Neuronal stem cell (in vitro differentiated cells): ENCODE measurements at regions not wholly inside any gene's neighbourhood (a gene's known extent, or its start where the extent isn't known, plus 50 kb on each side); places are given as distances from the start of the nearest gene placed in this dataset.
A peak's percentile ranks its signal among the peaks of the same experiment; 100 is the strongest.

Source experiments
- DNase-seq: peaks from one replicate; pipeline ENCODE4 v3.0.0-alpha.2; 2013; ENCODE audit warnings: low spot score
- H2AFZ ChIP-seq: one replicate; pipeline ENCODE4 v1.6.1; 2013; ENCODE audit warnings: mild to moderate bottlenecking, low read length, inconsistent platforms
- H2AK5ac ChIP-seq: 2 replicates; pipeline ENCODE4 v1.6.1; 2013; ENCODE audit warnings: low read depth, mild to moderate bottlenecking, inconsistent platforms, low read length, moderate library complexity, mixed read lengths
- H2BK120ac ChIP-seq: 2 replicates; pipeline ENCODE4 v1.6.1; 2013; ENCODE audit warnings: low read depth, mild to moderate bottlenecking, inconsistent platforms, low read length, moderate library complexity, mixed read lengths
- H2BK12ac ChIP-seq: one replicate; pipeline ENCODE4 v1.6.1; 2013; ENCODE audit warnings: low read length, inconsistent platforms
- H2BK15ac ChIP-seq: 2 replicates; pipeline ENCODE4 v1.6.1; 2013; ENCODE audit warnings: mild to moderate bottlenecking, low read length, inconsistent platforms, mixed read lengths
- H2BK5ac ChIP-seq: one replicate; pipeline ENCODE4 v1.6.1; 2013; ENCODE audit warnings: inconsistent platforms, mild to moderate bottlenecking, low read length, moderate library complexity
- H3K14ac ChIP-seq: one replicate; pipeline ENCODE4 v1.6.1; 2013; ENCODE audit warnings: low read length, inconsistent platforms
- H3K18ac ChIP-seq: 2 replicates; pipeline ENCODE4 v1.6.1; 2013; ENCODE audit warnings: low read length, inconsistent platforms
- H3K23ac ChIP-seq: 2 replicates; pipeline ENCODE4 v1.6.1; 2013; ENCODE audit warnings: low read depth, mild to moderate bottlenecking, mixed read lengths, low read length, inconsistent platforms; ENCODE audit not compliant: poor library complexity
- H3K27ac ChIP-seq: replicated peaks from 3 replicates; pipeline ENCODE4 v1.5.1; 2013; ENCODE audit warnings: low read length, inconsistent platforms
- H3K27me3 ChIP-seq, 3 experiments: 2 replicates each; pipeline ENCODE4 v1.6.1; 2013; ENCODE audit warnings: low read length in 3 of 3, mild to moderate bottlenecking in 2 of 3, inconsistent platforms in 1 of 3, low read depth in 1 of 3, mixed read lengths in 1 of 3, moderate library complexity in 1 of 3; ENCODE audit not compliant: control insufficient read depth in 3 of 3, insufficient read depth in 3 of 3
- H3K36me3 ChIP-seq, 2 donors: replicated peaks in 1 of 2; 2 replicates each; pipeline ENCODE4 v1.6.1; 2013; ENCODE audit warnings: low read length in 2 of 2; ENCODE audit not compliant: control insufficient read depth in 2 of 2, insufficient read depth in 2 of 2
- H3K4ac ChIP-seq: 2 replicates; pipeline ENCODE4 v1.6.1; 2013; ENCODE audit warnings: inconsistent platforms, mild to moderate bottlenecking, low read length, moderate library complexity
- H3K4me1 ChIP-seq, 2 donors: 1 replicate in 1 of 2; 2 replicates in 1 of 2; pipeline ENCODE4 v1.6.1; 2013; ENCODE audit warnings: low read length in 2 of 2, low read depth in 1 of 2; ENCODE audit not compliant: control insufficient read depth in 2 of 2, insufficient read depth in 1 of 2
- H3K4me2 ChIP-seq: one replicate; pipeline ENCODE4 v1.6.1; 2013; ENCODE audit warnings: mild to moderate bottlenecking, low read length, inconsistent platforms; ENCODE audit not compliant: insufficient read depth, poor library complexity, severe bottlenecking
- H3K4me3 ChIP-seq, 2 donors: 2 replicates each; pipeline ENCODE4 v1.5.1; 2013; ENCODE audit warnings: low read length in 2 of 2, mild to moderate bottlenecking in 2 of 2, inconsistent platforms in 1 of 2, moderate library complexity in 1 of 2
- H3K79me1 ChIP-seq: one replicate; pipeline ENCODE4 v1.6.1; 2013; ENCODE audit warnings: low read depth, mild to moderate bottlenecking, inconsistent platforms, low read length, moderate library complexity
- H3K9ac ChIP-seq: one replicate; pipeline ENCODE4 v1.6.1; 2013; ENCODE audit warnings: mild to moderate bottlenecking, low read depth, low read length, inconsistent platforms; ENCODE audit not compliant: poor library complexity
- H3K9me3 ChIP-seq, 2 donors: replicated peaks in 1 of 2; 2 replicates each; pipeline versions ENCODE3 to v1.6.1; 2013; ENCODE audit warnings: low read length in 2 of 2, mild to moderate bottlenecking in 2 of 2, inconsistent platforms in 1 of 2, low read depth in 1 of 2, mixed read lengths in 1 of 2, moderate library complexity in 1 of 2; ENCODE audit not compliant: control insufficient read depth in 2 of 2, insufficient read depth in 1 of 2
- H4K8ac ChIP-seq: one replicate; pipeline ENCODE4 v1.6.1; 2013; ENCODE audit warnings: low read depth, mild to moderate bottlenecking, inconsistent platforms, low read length, moderate library complexity
- H4K91ac ChIP-seq: one replicate; pipeline ENCODE4 v1.6.1; 2013; ENCODE audit warnings: low read length, low read depth, mild to moderate bottlenecking, inconsistent platforms; ENCODE audit not compliant: poor library complexity
- WGBS, 2 donors: extraction: QIAGEN DNeasy Blood & Tissue Kit; methylation state at CpG; one replicate each; pipeline ENCODE4 v1.1.7; 2013; ENCODE audit warnings: missing lambda C conversion rate in 2 of 2, mixed read lengths in 1 of 2; ENCODE audit not compliant: insufficient read length in 2 of 2, insufficient replicate concordance in 1 of 2; ENCODE audit errors: extremely low coverage in 2 of 2; 5-methylcytosine and 5-hydroxymethylcytosine counted together

DNA sequence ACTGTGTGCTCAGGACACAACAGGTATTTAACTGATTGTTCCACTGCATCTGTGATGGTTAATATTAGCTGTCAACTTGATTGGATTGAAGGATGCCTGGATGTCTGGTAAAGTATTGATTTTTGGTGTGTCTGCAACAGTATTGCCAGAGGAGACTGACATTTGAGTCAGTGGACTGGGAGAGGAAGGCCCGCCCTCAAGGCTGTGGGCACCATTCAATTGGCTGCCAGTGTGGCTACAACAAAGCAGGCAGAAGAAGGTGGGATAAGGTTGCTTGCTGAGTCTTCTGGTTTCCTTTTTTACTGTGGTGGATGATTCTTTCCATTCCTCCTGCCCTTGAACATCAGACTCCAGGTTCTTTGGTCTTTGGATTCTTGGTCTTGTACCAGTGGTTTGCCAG is 137.1 kb upstream of the FAM13C start:
- Histone ChIP-seq H2BK5ac (no peak overlapping the region), H2BK12ac (no peak overlapping the region), H2BK120ac (no peak overlapping the region), H4K8ac (no peak overlapping the region), H3K23ac (no peak overlapping the region), H2AFZ (peak overlapping the region; percentile 39), H3K18ac (no peak overlapping the region), H3K4me2 (no peak overlapping the region), H3K14ac (no peak overlapping the region), H3K27ac (no peak overlapping the region), H3K4ac (no peak overlapping the region), H4K91ac (no peak overlapping the region), H2AK5ac (no peak overlapping the region), H3K79me1 (no peaks in the 10 kb centered on the region), H3K9me3 (peaks cover 10% of the 10 kb centered on the region in 2 donors), H3K4me1 (no peaks in the 10 kb centered on the region), H2BK15ac (no peak overlapping the region), H3K36me3 (no peaks in the 10 kb centered on the region), H3K9ac (no peak overlapping the region), H3K27me3 (no peaks in the 10 kb centered on the region), H3K4me3 (no peak overlapping the region)
- WGBS, 2 donors, result no CpG with 5 or more reads among the region's 1 CpG
- DNase-seq, result no peak

DNA sequence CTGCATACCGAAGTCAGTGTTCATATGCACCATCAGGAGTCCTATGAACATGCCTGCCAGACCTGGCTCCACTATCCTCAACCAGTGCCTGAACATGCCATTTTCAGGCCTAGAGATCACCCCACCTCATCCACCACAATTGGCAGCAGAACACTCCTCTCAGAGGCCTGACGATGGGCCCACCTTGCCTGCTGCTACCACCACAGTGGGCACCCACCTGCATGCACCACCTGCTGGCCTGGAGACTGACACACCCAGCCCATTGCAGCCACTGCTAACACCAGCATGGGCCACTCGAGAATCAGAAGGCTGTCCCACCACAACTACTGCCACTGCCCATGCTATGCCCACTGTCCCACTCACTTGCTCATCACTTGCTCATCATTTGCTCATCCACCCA is 130.7 kb upstream of the FAM13C start:
- Histone ChIP-seq H3K4me1 (peaks cover 0 to 2% of the 10 kb centered on the region in 2 donors), H3K4me2 (no peak overlapping the region), H3K36me3 (no peaks in the 10 kb centered on the region), H3K23ac (peak overlapping the region; percentile 80), H4K91ac (no peak overlapping the region), H3K9me3 (peaks cover 10 to 20% of the 10 kb centered on the region in 2 donors), H2BK5ac (peak overlapping the region; percentile 48), H2BK120ac (no peak overlapping the region), H4K8ac (no peak overlapping the region), H2BK15ac (no peak overlapping the region), H3K14ac (no peak overlapping the region), H3K9ac (no peak overlapping the region), H3K79me1 (no peaks in the 10 kb centered on the region), H3K4ac (peak overlapping the region; percentile 89), H2BK12ac (no peak overlapping the region), H2AFZ (no peak overlapping the region), H2AK5ac (peak overlapping the region; percentile 63), H3K18ac (peak overlapping the region; percentile 27), H3K27me3 (no peaks in the 10 kb centered on the region), H3K4me3 (peak overlapping the region in 1 of 2 donors; percentile 67), H3K27ac (no peak overlapping the region)
- no CpG with 5 or more reads among the region's 3 CpGs for WGBS, 2 donors
- no peak for DNase-seq

DNA sequence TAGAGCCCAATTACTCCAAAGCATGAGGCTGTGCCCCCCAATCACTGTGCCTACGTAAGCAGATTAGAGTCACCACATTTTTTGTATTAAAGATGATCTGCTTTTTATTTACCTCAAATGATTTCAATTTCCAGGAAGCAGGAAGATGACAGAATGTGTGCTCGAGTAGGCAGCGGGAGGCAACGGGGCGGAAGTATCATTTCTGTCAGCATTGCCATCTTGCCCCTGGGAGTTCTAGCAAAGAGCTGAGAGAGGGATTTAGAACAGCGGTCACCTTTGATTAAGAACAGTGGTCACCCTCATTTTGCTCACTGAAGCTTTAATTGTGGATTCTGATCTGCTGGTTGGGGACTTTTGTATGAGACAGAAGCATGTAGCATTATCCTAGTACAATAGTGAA is 117.1 kb upstream of the FAM13C start:
- Histone ChIP-seq H3K14ac (no peak overlapping the region), H2BK5ac (no peak overlapping the region), H3K27me3 (no peaks in the 10 kb centered on the region), H3K9ac (no peak overlapping the region), H3K27ac (no peak overlapping the region), H3K79me1 (no peaks in the 10 kb centered on the region), H4K8ac (no peak overlapping the region), H2AK5ac (no peak overlapping the region), H3K18ac (no peak overlapping the region), H3K4me2 (no peak overlapping the region), H2BK120ac (no peak overlapping the region), H4K91ac (no peak overlapping the region), H3K4me1 (no peaks in the 10 kb centered on the region), H3K4me3 (no peak overlapping the region), H3K36me3 (no peaks in the 10 kb centered on the region), H3K9me3 (no peaks in the 10 kb centered on the region), H3K23ac (no peak overlapping the region), H2BK15ac (no peak overlapping the region), H2BK12ac (no peak overlapping the region), H3K4ac (no peak overlapping the region), H2AFZ (no peak overlapping the region)
- DNase-seq, result no peak
- WGBS, 2 donors, result no CpG with 5 or more reads among the region's 6 CpGs

DNA sequence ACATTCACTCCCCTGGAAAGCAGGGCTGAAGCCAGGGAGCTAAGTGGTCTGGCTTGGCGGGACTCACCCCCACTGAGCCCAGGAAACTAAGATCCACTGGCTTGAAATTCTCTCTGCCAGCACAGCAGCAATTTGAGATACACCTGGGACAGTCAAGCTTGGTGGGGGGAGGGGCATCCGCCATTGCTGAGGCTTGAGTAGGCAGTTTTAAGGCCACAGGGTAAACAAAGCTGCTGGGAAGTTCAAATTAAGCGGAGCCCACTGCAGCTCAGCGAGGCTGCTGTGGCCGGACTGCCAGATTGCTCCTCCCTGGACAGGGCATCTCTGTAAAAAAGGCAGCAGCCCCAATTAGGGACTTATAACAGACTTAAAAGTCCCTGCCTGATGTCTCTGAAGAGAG is 108.2 kb upstream of the FAM13C start:
- WGBS, 2 donors, result no CpG with 5 or more reads among the region's 5 CpGs
- no peak for DNase-seq
- Histone ChIP-seq H3K23ac (no peak overlapping the region), H2BK12ac (no peak overlapping the region), H3K14ac (no peak overlapping the region), H3K4me1 (no peaks in the 10 kb centered on the region), H2BK5ac (no peak overlapping the region), H3K9me3 (peaks cover 0 to 2% of the 10 kb centered on the region in 2 donors), H2AK5ac (no peak overlapping the region), H3K4me2 (no peak overlapping the region), H3K27me3 (no peaks in the 10 kb centered on the region), H4K91ac (no peak overlapping the region), H3K79me1 (no peaks in the 10 kb centered on the region), H3K27ac (no peak overlapping the region), H4K8ac (no peak overlapping the region), H3K18ac (no peak overlapping the region), H2BK120ac (no peak overlapping the region), H3K4me3 (no peak overlapping the region), H3K9ac (no peak overlapping the region), H2BK15ac (no peak overlapping the region), H2AFZ (no peak overlapping the region), H3K4ac (no peak overlapping the region), H3K36me3 (no peaks in the 10 kb centered on the region)
